PC-9 (cell line): ENCODE measurements at regions not wholly inside any gene's neighbourhood (a gene's known extent, or its start where the extent isn't known, plus 50 kb on each side); places are given as distances from the start of the nearest gene placed in this dataset.

Source experiments
- BruUV-seq: library from RNA; stranded (reverse); fragments of 400-500 nt; replicated peaks from 2 replicates; lab custom pipeline; 2021; lab: Mats Ljungman, UMichigan
- CTCF ChIA-PET: fragments of 300-600 bp; sonication (Branson Sonifier 250); formaldehyde crosslinking; loops from one replicate; lab custom pipeline; 2022; ENCODE audit warnings: antibody characterized with exemption; lab: Charles Lee
- POLR2A ChIA-PET: fragments of 300-600 bp; sonication (Branson Sonifier 250); formaldehyde crosslinking; loops from one replicate; lab custom pipeline; 2022; ENCODE audit warnings: antibody characterized with exemption; ENCODE audit not compliant: unreplicated experiment; lab: Charles Lee
- DNase-seq, 2 experiments: peaks; one replicate each; pipeline versions ENCODE4 v3.0.0 to v3.0.0-alpha.2; 2015 to 2022; ENCODE audit warnings: mixed read lengths in 1 of 2
- H2AFZ ChIP-seq: fragments of 200-600 bp; sonication (generic); 2 replicates; pipeline ENCODE4 v1.8.1; 2017; ENCODE audit warnings: antibody characterized with exemption
- H3F3A ChIP-seq: fragments of 200-600 bp; sonication (generic); 2 replicates; pipeline ENCODE4 v1.8.1; 2017; ENCODE audit warnings: antibody characterized with exemption, mild to moderate bottlenecking, low read depth; ENCODE audit not compliant: insufficient read depth
- H3K27ac ChIP-seq: fragments of 200-600 bp; sonication (generic); 2 replicates; pipeline ENCODE4 v1.6.1; 2016; ENCODE audit warnings: mixed run types
- H3K27me3 ChIP-seq: fragments of 200-600 bp; sonication (generic); 2 replicates; pipeline ENCODE4 v1.6.1; 2016; ENCODE audit warnings: low read depth, mixed run types; ENCODE audit not compliant: insufficient read depth
- H3K36me3 ChIP-seq: fragments of 200-600 bp; sonication (generic); 2 replicates; pipeline ENCODE4 v1.6.1; 2016; ENCODE audit warnings: low read depth, mixed run types
- H3K4me1 ChIP-seq: fragments of 200-600 bp; sonication (generic); replicated peaks from 2 replicates; pipeline ENCODE4 v1.6.1; 2016; ENCODE audit warnings: mixed run types; ENCODE audit not compliant: insufficient read depth
- H3K4me2 ChIP-seq: fragments of 200-600 bp; sonication (generic); 2 replicates; pipeline ENCODE4 v1.6.1; 2017; ENCODE audit warnings: mixed run types
- H3K4me3 ChIP-seq: fragments of 200-600 bp; sonication (generic); 2 replicates; pipeline ENCODE4 v1.6.1; 2016; ENCODE audit warnings: mixed run types
- H3K79me2 ChIP-seq: fragments of 200-600 bp; sonication (generic); 2 replicates; pipeline ENCODE4 v1.6.1; 2017; ENCODE audit warnings: low read depth, mixed run types
- H3K9me2 ChIP-seq: fragments of 200-600 bp; sonication (generic); 2 replicates; pipeline ENCODE4 v1.8.1; 2017; ENCODE audit warnings: mild to moderate bottlenecking; ENCODE audit not compliant: insufficient read depth
- H3K9me3 ChIP-seq: fragments of 200-600 bp; sonication (generic); 2 replicates; pipeline ENCODE4 v1.8.1; 2016; ENCODE audit warnings: low read depth; ENCODE audit not compliant: insufficient read depth
- H4K20me1 ChIP-seq: fragments of 200-600 bp; sonication (generic); 2 replicates; pipeline ENCODE4 v1.8.1; 2017; ENCODE audit not compliant: insufficient read depth
- CTCF ChIP-seq: fragments of 200-600 bp; sonication (generic); conservative IDR thresholded peaks from 2 replicates; pipeline ENCODE4 v1.6.1; 2017; ENCODE audit warnings: mixed run types, antibody characterized with exemption, mild to moderate bottlenecking, moderate library complexity
- EZH2 ChIP-seq: fragments of 200-600 bp; sonication (generic); IDR thresholded peaks from 2 replicates; pipeline ENCODE4 v1.8.0; 2017; ENCODE audit warnings: antibody characterized with exemption, low read depth
- intact Hi-C: fragments of 100-400 bp; cut with micrococcal nuclease; formaldehyde crosslinking; loops from one replicate; pipeline ENCODE4 v1.10.0; 2022; ENCODE audit not compliant: unreplicated experiment

- Histone ChIP-seq H3K9me3 (no peaks in the 10 kb centered on the region), H3K9me2 (no peaks in the 10 kb centered on the region; the same call in 1 of the 2 replicates), H3K79me2 (no peaks in the 10 kb centered on the region), H2AFZ (no peak overlapping the region), H3K4me2 (peak overlapping the region; percentile 52), H3K4me3 (no peak overlapping the region), H4K20me1 (no peaks in the 10 kb centered on the region), H3K4me1 (peaks cover 54% of the 10 kb centered on the region), H3K36me3 (no peaks in the 10 kb centered on the region), H3K27ac (peak overlapping the region; percentile 46; the same call in 1 of the 2 replicates), H3F3A (peaks cover 30% of the 10 kb centered on the region), H3K27me3 (no peaks in the 10 kb centered on the region)
- ChIA-PET POLR2A (interaction anchor here (0.6 kb wide), 2 partner anchors 129 to 556 kb away, joined by 6 read pairs; no protein-coding TSS in a partner anchor), CTCF (interaction anchor here (0.8 kb wide), 1 partner anchor 57 kb away, joined by 3 read pairs; no protein-coding TSS in a partner anchor)
- no TSS peak for BruUV-seq
- TF ChIP-seq CTCF, result no peak
- no peak for TF ChIP-seq EZH2
- peak; percentile 77 to 92 for DNase-seq
- intact Hi-C loops, result loop anchor here (1.0 to 10.0 kb wide), 4 partner anchors 56 to 579 kb away; no protein-coding TSS in a partner anchor
Measured at GRCh38 chr2:234823877-234824376, 127.9 kb upstream of the SH3BP4 start.

DNA sequence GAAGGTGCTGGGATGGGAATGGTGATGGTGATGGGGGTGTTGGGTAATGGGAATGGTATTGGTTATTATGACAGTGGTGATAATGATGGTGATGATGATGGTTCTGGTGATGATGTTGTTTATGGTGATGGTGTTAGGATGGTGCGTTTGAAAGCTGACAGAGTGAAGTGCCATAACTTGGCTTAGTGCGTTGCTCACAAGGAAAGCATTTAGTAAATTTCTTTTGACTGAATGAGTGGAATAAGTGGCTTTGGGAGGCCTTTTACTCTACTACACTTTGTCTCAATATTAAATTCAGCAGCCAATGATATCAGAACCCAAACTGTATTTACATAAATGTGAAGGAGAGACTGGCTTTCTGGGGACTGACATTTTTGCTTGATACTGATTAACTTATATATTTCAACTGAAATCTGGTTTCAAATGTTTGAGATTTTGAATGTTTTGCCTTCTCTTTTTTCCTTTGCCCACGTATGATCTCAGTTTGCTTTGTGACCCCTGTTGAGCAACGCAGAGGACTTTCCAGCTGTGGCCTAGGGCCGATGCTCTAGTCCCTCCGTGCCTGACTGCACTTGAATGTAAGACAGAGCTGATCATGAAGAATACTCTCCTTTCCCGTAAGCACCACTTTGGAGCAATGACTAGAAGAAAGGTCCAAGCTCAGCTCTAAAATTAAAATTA is 128.5 kb upstream of the SH3BP4 start:
- H3K4me1 ChIP-seq, result peaks cover 48% of the 10 kb centered on the region
- no peaks in the 10 kb centered on the region for H3K9me3 ChIP-seq
- intact Hi-C loops, result loop anchor here (1.0 to 10.0 kb wide), 4 partner anchors 57 to 579 kb away; no protein-coding TSS in a partner anchor
- no peak for TF ChIP-seq CTCF
- no peak for TF ChIP-seq EZH2
- H3K79me2 ChIP-seq, result no peaks in the 10 kb centered on the region
- H3K27me3 ChIP-seq, result no peaks in the 10 kb centered on the region
- peak overlapping the region; percentile 33 for H3K27ac ChIP-seq
- peaks cover 24% of the 10 kb centered on the region; the same call in 1 of the 2 replicates for H3F3A ChIP-seq
- DNase-seq, result no peak
- POLR2A ChIA-PET, result interaction anchor here (0.6 kb wide), 2 partner anchors 130 to 556 kb away, joined by 6 read pairs; no protein-coding TSS in a partner anchor
- H3K36me3 ChIP-seq, result no peaks in the 10 kb centered on the region
- peak overlapping the region; percentile 52 for H3K4me2 ChIP-seq
- H4K20me1 ChIP-seq, result no peaks in the 10 kb centered on the region
- H2AFZ ChIP-seq, result no peak overlapping the region
- H3K9me2 ChIP-seq, result no peaks in the 10 kb centered on the region; the same call in 1 of the 2 replicates
- H3K4me3 ChIP-seq, result no peak overlapping the region
- no TSS peak for BruUV-seq
- CTCF ChIA-PET, result interaction anchor here (0.8 kb wide), 1 partner anchor 58 kb away, joined by 3 read pairs; no protein-coding TSS in a partner anchor

GRCh38 chr2:234821946-234822475 is 129.8 kb upstream of the SH3BP4 start:
- H2AFZ ChIP-seq, result no peak overlapping the region
- peaks cover 12% of the 10 kb centered on the region; the same call in 1 of the 2 replicates for H3F3A ChIP-seq
- BruUV-seq, result no TSS peak
- CTCF ChIA-PET, result no interaction called here
- H3K9me3 ChIP-seq, result no peaks in the 10 kb centered on the region
- H3K4me1 ChIP-seq, result peaks cover 35% of the 10 kb centered on the region
- H3K9me2 ChIP-seq, result no peaks in the 10 kb centered on the region; the same call in 1 of the 2 replicates
- no peak overlapping the region for H3K4me2 ChIP-seq
- no peaks in the 10 kb centered on the region for H4K20me1 ChIP-seq
- DNase-seq, result no peak
- no peak overlapping the region for H3K4me3 ChIP-seq
- no peaks in the 10 kb centered on the region for H3K79me2 ChIP-seq
- intact Hi-C loops, result loop anchor here (5.0 to 10.0 kb wide), 2 partner anchors 140 to 577 kb away; no protein-coding TSS in a partner anchor
- H3K27me3 ChIP-seq, result no peaks in the 10 kb centered on the region
- no peaks in the 10 kb centered on the region for H3K36me3 ChIP-seq
- H3K27ac ChIP-seq, result no peak overlapping the region
- POLR2A ChIA-PET, result interaction anchor here (0.6 kb wide), 2 partner anchors 242 to 655 kb away, joined by 4 read pairs; no protein-coding TSS in a partner anchor
- TF ChIP-seq EZH2, result no peak
- no peak for TF ChIP-seq CTCF
